ENCODE measurements at regions not wholly inside any gene's neighbourhood (a gene's known extent, or its start where the extent isn't known, plus 50 kb on each side); places are given as distances from the start of the nearest gene placed in this dataset.

GRCh38 chr3:139778682-139779233 is 101.0 kb upstream of the NMNAT3 start:
- TF ChIP-seq POLR2A (IDR thresholded peaks at IDR 0.05; ENCODE audit: borderline replicate concordance, extremely low read depth, insufficient read depth, insufficient read length) = no peak
- no peak for TF ChIP-seq CTCF (IDR thresholded peaks at IDR 0.05 in 2 of 3, conservative IDR thresholded peaks at IDR 0.05 in 1 of 3; ENCODE audit: borderline replicate concordance in 1 of 3, insufficient read depth in 1 of 3, low read depth in 2 of 3, low read length in 2 of 3)
- TF ChIP-seq SP1 (IDR thresholded peaks at IDR 0.05; ENCODE audit: low read depth) = no peak
- TF ChIP-seq, protein P1, sequence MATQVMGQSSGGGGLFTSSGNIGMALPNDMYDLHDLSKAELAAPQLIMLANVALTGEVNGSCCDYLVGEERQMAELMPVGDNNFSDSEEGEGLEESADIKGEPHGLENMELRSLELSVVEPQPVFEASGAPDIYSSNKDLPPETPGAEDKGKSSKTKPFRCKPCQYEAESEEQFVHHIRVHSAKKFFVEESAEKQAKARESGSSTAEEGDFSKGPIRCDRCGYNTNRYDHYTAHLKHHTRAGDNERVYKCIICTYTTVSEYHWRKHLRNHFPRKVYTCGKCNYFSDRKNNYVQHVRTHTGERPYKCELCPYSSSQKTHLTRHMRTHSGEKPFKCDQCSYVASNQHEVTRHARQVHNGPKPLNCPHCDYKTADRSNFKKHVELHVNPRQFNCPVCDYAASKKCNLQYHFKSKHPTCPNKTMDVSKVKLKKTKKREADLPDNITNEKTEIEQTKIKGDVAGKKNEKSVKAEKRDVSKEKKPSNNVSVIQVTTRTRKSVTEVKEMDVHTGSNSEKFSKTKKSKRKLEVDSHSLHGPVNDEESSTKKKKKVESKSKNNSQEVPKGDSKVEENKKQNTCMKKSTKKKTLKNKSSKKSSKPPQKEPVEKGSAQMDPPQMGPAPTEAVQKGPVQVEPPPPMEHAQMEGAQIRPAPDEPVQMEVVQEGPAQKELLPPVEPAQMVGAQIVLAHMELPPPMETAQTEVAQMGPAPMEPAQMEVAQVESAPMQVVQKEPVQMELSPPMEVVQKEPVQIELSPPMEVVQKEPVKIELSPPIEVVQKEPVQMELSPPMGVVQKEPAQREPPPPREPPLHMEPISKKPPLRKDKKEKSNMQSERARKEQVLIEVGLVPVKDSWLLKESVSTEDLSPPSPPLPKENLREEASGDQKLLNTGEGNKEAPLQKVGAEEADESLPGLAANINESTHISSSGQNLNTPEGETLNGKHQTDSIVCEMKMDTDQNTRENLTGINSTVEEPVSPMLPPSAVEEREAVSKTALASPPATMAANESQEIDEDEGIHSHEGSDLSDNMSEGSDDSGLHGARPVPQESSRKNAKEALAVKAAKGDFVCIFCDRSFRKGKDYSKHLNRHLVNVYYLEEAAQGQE (IDR thresholded peaks at IDR 0.05; ENCODE audit: low read depth) = no peak
- TF ChIP-seq TCF7L2 (IDR thresholded peaks at IDR 0.05; ENCODE audit: borderline replicate concordance, extremely low read depth, insufficient read depth, insufficient read length) = no peak
- no peak for TF ChIP-seq POLR2AphosphoS5 (IDR thresholded peaks at IDR 0.05; ENCODE audit: low read depth, low read length)
- TF ChIP-seq, protein P2, sequence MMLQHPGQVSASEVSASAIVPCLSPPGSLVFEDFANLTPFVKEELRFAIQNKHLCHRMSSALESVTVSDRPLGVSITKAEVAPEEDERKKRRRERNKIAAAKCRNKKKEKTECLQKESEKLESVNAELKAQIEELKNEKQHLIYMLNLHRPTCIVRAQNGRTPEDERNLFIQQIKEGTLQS (IDR thresholded peaks at IDR 0.05) = no peak
- TF ChIP-seq EZH2 (IDR thresholded peaks at IDR 0.05) = no peak
- TF ChIP-seq EGR1 (IDR thresholded peaks at IDR 0.05; ENCODE audit: low read depth) = no peak
- no peak for TF ChIP-seq ZNF274 (IDR thresholded peaks at IDR 0.05; ENCODE audit: low read depth, low read length)
- no peak for TF ChIP-seq ZBTB33 (IDR thresholded peaks at IDR 0.05; ENCODE audit: extremely low read depth, insufficient replicate concordance, low read length)
- no peak for TF ChIP-seq EZH2phosphoT487 (IDR thresholded peaks at IDR 0.05; ENCODE audit: borderline replicate concordance)

Measured in HCT116 (cell line).